ENCODE measurements at regions not wholly inside any gene's neighbourhood (a gene's known extent, or its start where the extent isn't known, plus 50 kb on each side); places are given as distances from the start of the nearest gene placed in this dataset.

DNA sequence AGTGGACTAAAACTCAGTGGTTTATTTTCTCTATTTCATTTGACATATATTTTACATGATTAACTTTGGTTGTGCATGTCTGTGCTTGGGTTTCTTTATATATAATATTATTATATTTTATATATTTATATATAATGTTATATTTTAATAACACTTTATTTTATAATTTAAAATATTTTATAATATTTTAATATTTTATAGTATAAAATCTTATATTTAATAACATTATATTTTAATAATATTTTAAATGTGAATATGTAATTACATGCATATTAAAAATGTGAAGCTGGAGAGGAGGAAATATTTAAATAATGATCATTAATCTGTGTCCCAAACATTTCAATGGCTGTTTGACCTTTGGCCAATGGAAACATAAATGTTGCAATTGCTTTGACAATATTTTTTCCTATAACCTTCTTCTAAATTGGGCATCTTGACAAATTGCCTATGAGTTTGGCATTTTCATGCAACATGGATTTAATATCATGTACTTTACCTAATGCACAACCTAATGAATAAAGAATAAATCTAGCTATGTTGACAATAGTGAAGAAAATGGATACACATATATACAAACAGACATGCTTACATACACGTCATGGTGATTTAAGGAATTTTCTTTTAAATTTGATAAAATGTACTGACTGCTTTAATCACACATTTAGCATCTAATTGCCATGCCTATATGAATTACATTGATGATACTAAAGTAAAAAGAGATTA lies 607.1 kb downstream of the SLITRK6 start:
- Histone ChIP-seq H3K27me3 (ENCODE audit: insufficient read depth, low read depth) (no peaks in the 10 kb centered on the region), H3K36me3 (ENCODE audit: low read depth) (no peaks in the 10 kb centered on the region), H3F3A (ENCODE audit: insufficient read depth, low read depth) (no peaks in the 10 kb centered on the region), H3K9me2 (ENCODE audit: insufficient read depth) (no peaks in the 10 kb centered on the region; the same call in 1 of the 2 replicates), H3K79me2 (ENCODE audit: low read depth) (no peaks in the 10 kb centered on the region), H3K9me3 (ENCODE audit: insufficient read depth, low read depth) (no peaks in the 10 kb centered on the region), H3K4me2 (no peak overlapping the region), H2AFZ (no peak overlapping the region), H3K27ac (no peak overlapping the region), H3K4me1 (replicated peaks; ENCODE audit: insufficient read depth) (no peaks in the 10 kb centered on the region), H4K20me1 (ENCODE audit: insufficient read depth) (no peaks in the 10 kb centered on the region), H3K4me3 (no peak overlapping the region)
- no peak for TF ChIP-seq EZH2 (IDR thresholded peaks at IDR 0.05; ENCODE audit: low read depth)
- TF ChIP-seq, protein P1, sequence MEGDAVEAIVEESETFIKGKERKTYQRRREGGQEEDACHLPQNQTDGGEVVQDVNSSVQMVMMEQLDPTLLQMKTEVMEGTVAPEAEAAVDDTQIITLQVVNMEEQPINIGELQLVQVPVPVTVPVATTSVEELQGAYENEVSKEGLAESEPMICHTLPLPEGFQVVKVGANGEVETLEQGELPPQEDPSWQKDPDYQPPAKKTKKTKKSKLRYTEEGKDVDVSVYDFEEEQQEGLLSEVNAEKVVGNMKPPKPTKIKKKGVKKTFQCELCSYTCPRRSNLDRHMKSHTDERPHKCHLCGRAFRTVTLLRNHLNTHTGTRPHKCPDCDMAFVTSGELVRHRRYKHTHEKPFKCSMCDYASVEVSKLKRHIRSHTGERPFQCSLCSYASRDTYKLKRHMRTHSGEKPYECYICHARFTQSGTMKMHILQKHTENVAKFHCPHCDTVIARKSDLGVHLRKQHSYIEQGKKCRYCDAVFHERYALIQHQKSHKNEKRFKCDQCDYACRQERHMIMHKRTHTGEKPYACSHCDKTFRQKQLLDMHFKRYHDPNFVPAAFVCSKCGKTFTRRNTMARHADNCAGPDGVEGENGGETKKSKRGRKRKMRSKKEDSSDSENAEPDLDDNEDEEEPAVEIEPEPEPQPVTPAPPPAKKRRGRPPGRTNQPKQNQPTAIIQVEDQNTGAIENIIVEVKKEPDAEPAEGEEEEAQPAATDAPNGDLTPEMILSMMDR (conservative IDR thresholded peaks at IDR 0.05) = no peak
- ChIA-PET CTCF (no interaction called here), POLR2A (ENCODE audit: unreplicated experiment) (no interaction called here)
- intact Hi-C loops (cut with micrococcal nuclease; ENCODE audit: unreplicated experiment) = no loop called here
- no TSS peak for BruUV-seq (replicated peaks)
- DNase-seq = no peak

DNA sequence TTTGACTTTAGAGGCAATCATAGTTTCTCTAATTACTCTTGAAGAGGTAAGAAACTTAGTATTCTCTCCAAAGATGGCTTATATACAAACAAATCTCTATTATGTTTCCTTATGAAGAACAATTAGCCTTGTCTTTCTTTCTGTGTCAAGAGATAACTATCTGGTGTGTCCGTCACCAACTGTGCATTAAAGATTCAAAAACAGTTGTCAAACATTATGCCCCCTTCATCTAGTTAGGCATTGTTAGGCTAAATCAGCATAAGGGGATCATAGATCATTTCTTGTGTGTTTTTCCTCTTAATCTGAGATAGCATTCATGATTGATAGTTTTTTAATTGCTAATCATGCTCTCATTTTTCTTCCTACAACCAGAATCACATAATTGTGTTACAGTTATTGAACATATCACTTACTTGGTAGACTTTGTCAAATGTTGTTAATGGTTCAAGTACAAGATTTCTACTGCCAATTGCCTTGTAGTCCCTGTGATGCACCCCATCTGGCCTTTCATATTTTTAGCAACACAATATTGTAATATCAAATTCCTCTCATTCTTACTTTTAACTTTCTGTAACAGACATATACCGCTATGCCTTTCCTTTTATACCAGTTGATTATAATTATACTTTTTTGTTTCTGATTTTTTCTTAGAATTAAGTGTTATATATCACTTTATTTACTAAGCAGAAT lies 612.7 kb downstream of the SLITRK6 start:
- ChIA-PET POLR2A (ENCODE audit: unreplicated experiment) (no interaction called here), CTCF (no interaction called here)
- no peak for TF ChIP-seq EZH2 (IDR thresholded peaks at IDR 0.05; ENCODE audit: low read depth)
- TF ChIP-seq, protein P1 (conservative IDR thresholded peaks at IDR 0.05) = no peak
- no peaks in the 10 kb centered on the region for H3K27me3 ChIP-seq (ENCODE audit: insufficient read depth, low read depth)
- DNase-seq = no peak
- no peaks in the 10 kb centered on the region for H3F3A ChIP-seq (ENCODE audit: insufficient read depth, low read depth)
- intact Hi-C loops (cut with micrococcal nuclease; ENCODE audit: unreplicated experiment) = no loop called here
- no peak overlapping the region for H3K27ac ChIP-seq
- H3K36me3 ChIP-seq (ENCODE audit: low read depth) = no peaks in the 10 kb centered on the region
- BruUV-seq (replicated peaks) = no TSS peak
- H3K9me2 ChIP-seq (ENCODE audit: insufficient read depth) = no peaks in the 10 kb centered on the region; the same call in 1 of the 2 replicates
- no peaks in the 10 kb centered on the region for H3K9me3 ChIP-seq (ENCODE audit: insufficient read depth, low read depth)
- H3K79me2 ChIP-seq (ENCODE audit: low read depth) = no peaks in the 10 kb centered on the region
- H2AFZ ChIP-seq = no peak overlapping the region
- no peak overlapping the region for H3K4me3 ChIP-seq
- H3K4me2 ChIP-seq = no peak overlapping the region
- no peaks in the 10 kb centered on the region for H3K4me1 ChIP-seq (replicated peaks; ENCODE audit: insufficient read depth)
- no peaks in the 10 kb centered on the region for H4K20me1 ChIP-seq (ENCODE audit: insufficient read depth)

DNA sequence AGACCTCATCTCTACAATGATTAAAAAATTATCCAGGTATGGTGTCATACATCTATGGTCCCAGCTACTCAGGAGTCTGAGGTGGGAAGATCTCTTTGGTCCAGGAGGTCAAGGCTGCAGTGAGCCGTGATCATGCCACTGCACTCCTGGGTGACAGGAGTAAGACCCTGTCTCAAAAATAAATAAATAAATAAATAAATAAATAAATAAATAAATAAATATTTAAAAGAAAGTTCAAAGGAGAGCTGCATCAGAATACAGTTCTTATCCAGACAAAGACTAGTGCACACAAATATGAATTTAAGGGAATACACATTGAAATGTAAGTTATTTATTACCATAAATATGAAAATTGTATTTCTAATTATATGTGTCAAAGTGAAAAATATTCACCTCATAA lies 624.9 kb downstream of the SLITRK6 start:
- DNase-seq = no peak

More for the DNA sequence above, 624.9 kb downstream of the SLITRK6 start:
- no peak overlapping the region for H3K4me3 ChIP-seq
- no peaks in the 10 kb centered on the region for H3F3A ChIP-seq (ENCODE audit: insufficient read depth, low read depth)
- H2AFZ ChIP-seq = no peak overlapping the region
- no peaks in the 10 kb centered on the region for H3K9me3 ChIP-seq (ENCODE audit: insufficient read depth, low read depth)
- H3K36me3 ChIP-seq (ENCODE audit: low read depth) = no peaks in the 10 kb centered on the region
- no peaks in the 10 kb centered on the region for H3K9me2 ChIP-seq (ENCODE audit: insufficient read depth)
- ChIA-PET POLR2A (ENCODE audit: unreplicated experiment) (no interaction called here), CTCF (no interaction called here)
- no peaks in the 10 kb centered on the region for H3K4me1 ChIP-seq (replicated peaks; ENCODE audit: insufficient read depth)
- no peaks in the 10 kb centered on the region for H3K79me2 ChIP-seq (ENCODE audit: low read depth)
- intact Hi-C loops (cut with micrococcal nuclease; ENCODE audit: unreplicated experiment) = no loop called here
- H4K20me1 ChIP-seq (ENCODE audit: insufficient read depth) = no peaks in the 10 kb centered on the region
- no peaks in the 10 kb centered on the region for H3K27me3 ChIP-seq (ENCODE audit: insufficient read depth, low read depth)
- TF ChIP-seq EZH2 (IDR thresholded peaks at IDR 0.05; ENCODE audit: low read depth) = no peak
- TF ChIP-seq, protein P1 (conservative IDR thresholded peaks at IDR 0.05) = no peak
- no peak overlapping the region for H3K4me2 ChIP-seq
- BruUV-seq (replicated peaks) = no TSS peak
- no peak overlapping the region for H3K27ac ChIP-seq

Data from PC-9 (cell line).